ENCODE measurements at regions not wholly inside any gene's neighbourhood (a gene's known extent, or its start where the extent isn't known, plus 50 kb on each side); places are given as distances from the start of the nearest gene placed in this dataset.

GRCh38 chr1:223048026-223048425 lies 95.0 kb downstream of the TLR5 start:
- Histone ChIP-seq H3K36me3 (no peaks in the 10 kb centered on the region), H3K27me3 (no peaks in the 10 kb centered on the region), H3K27ac (no peak overlapping the region), H3K9me3 (peaks cover 0 to 10% of the 10 kb centered on the region in 2 donors), H3K4me1 (no peaks in the 10 kb centered on the region), H3K4me3 (no peak overlapping the region)
- TF ChIP-seq CTCF (IDR thresholded peaks at IDR 0.05): no peak
- DNase-seq (ENCODE audit: low spot score): no peak

- Histone ChIP-seq H3K36me3 (no peaks in the 10 kb centered on the region), H3K4me3 (no peak overlapping the region), H3K27me3 (no peaks in the 10 kb centered on the region), H3K27ac (no peak overlapping the region), H3K4me1 (no peaks in the 10 kb centered on the region), H3K9me3 (no peaks in the 10 kb centered on the region)
- no peak for TF ChIP-seq CTCF (IDR thresholded peaks at IDR 0.05)
- DNase-seq (ENCODE audit: low spot score): no peak
These were observed 90.6 kb downstream of the TLR5 start for GRCh38 chr1:223052462-223052861.

GRCh38 chr1:223052931-223053330 lies 90.1 kb downstream of the TLR5 start:
- H3K9me3 ChIP-seq: no peaks in the 10 kb centered on the region
- H3K4me1 ChIP-seq: no peaks in the 10 kb centered on the region
- no peak overlapping the region for H3K4me3 ChIP-seq
- no peaks in the 10 kb centered on the region for H3K27me3 ChIP-seq
- no peak for DNase-seq (ENCODE audit: low spot score)
- no peak for TF ChIP-seq CTCF (IDR thresholded peaks at IDR 0.05)
- H3K36me3 ChIP-seq: no peaks in the 10 kb centered on the region
- H3K27ac ChIP-seq: no peak overlapping the region

GRCh38 chr1:223056802-223057201 lies 86.2 kb downstream of the TLR5 start:
- Histone ChIP-seq H3K27me3 (no peaks in the 10 kb centered on the region), H3K36me3 (no peaks in the 10 kb centered on the region), H3K27ac (no peak overlapping the region), H3K4me3 (no peak overlapping the region), H3K4me1 (no peaks in the 10 kb centered on the region), H3K9me3 (no peaks in the 10 kb centered on the region)
- no peak for TF ChIP-seq CTCF (IDR thresholded peaks at IDR 0.05)
- no peak for DNase-seq (ENCODE audit: low spot score)

- Histone ChIP-seq H3K36me3 (no peaks in the 10 kb centered on the region), H3K4me3 (no peak overlapping the region), H3K4me1 (no peaks in the 10 kb centered on the region), H3K27me3 (no peaks in the 10 kb centered on the region), H3K27ac (no peak overlapping the region), H3K9me3 (no peaks in the 10 kb centered on the region)
- no peak for TF ChIP-seq CTCF (IDR thresholded peaks at IDR 0.05)
- DNase-seq (ENCODE audit: low spot score): no peak
These were observed 85.4 kb downstream of the TLR5 start for GRCh38 chr1:223057569-223058093.
